ENCODE measurements at regions not wholly inside any gene's neighbourhood (a gene's known extent, or its start where the extent isn't known, plus 50 kb on each side); places are given as distances from the start of the nearest gene placed in this dataset.

GRCh38 chrX:69258893-69259292, 93.6 kb upstream of the PJA1 start:
- no peak for TF ChIP-seq CTCF (IDR thresholded peaks at IDR 0.05; ENCODE audit: partially characterized antibody, unreplicated experiment)
- DNase-seq = no peak
- H3K36me3 Mint-ChIP-seq (ENCODE audit: unreplicated experiment) = no peaks in the 10 kb centered on the region
- H3K4me3 Mint-ChIP-seq (ENCODE audit: unreplicated experiment) = no peak overlapping the region
- H3K4me1 Mint-ChIP-seq (ENCODE audit: low read depth, unreplicated experiment) = peaks cover 4% of the 10 kb centered on the region
- H3K27me3 Mint-ChIP-seq (ENCODE audit: unreplicated experiment) = peaks cover 13% of the 10 kb centered on the region
- H3K9me3 Mint-ChIP-seq (ENCODE audit: unreplicated experiment) = peaks cover 6% of the 10 kb centered on the region
- no peak overlapping the region for H3K27ac Mint-ChIP-seq (ENCODE audit: unreplicated experiment)

GRCh38 chrX:69257499-69258127, 92.4 kb upstream of the PJA1 start:
- Mint-ChIP-seq H3K27me3 (ENCODE audit: unreplicated experiment) (peaks cover 13% of the 10 kb centered on the region), H3K36me3 (ENCODE audit: unreplicated experiment) (no peaks in the 10 kb centered on the region), H3K4me1 (ENCODE audit: low read depth, unreplicated experiment) (peaks cover under 1% of the 10 kb centered on the region), H3K27ac (ENCODE audit: unreplicated experiment) (no peak overlapping the region), H3K9me3 (ENCODE audit: unreplicated experiment) (peaks cover 6% of the 10 kb centered on the region), H3K4me3 (ENCODE audit: unreplicated experiment) (no peak overlapping the region)
- no peak for DNase-seq
- no peak for TF ChIP-seq CTCF (IDR thresholded peaks at IDR 0.05; ENCODE audit: partially characterized antibody, unreplicated experiment)

- TF ChIP-seq CTCF (IDR thresholded peaks at IDR 0.05; ENCODE audit: partially characterized antibody, unreplicated experiment) = no peak
- Mint-ChIP-seq H3K4me3 (ENCODE audit: unreplicated experiment) (no peak overlapping the region), H3K9me3 (ENCODE audit: unreplicated experiment) (peaks cover 5% of the 10 kb centered on the region), H3K27me3 (ENCODE audit: unreplicated experiment) (peaks cover 9% of the 10 kb centered on the region), H3K27ac (ENCODE audit: unreplicated experiment) (no peak overlapping the region), H3K36me3 (ENCODE audit: unreplicated experiment) (no peaks in the 10 kb centered on the region), H3K4me1 (ENCODE audit: low read depth, unreplicated experiment) (no peaks in the 10 kb centered on the region)
- no peak for DNase-seq
Measured at GRCh38 chrX:69256291-69256565, 91.0 kb upstream of the PJA1 start.

GRCh38 chrX:69255441-69256290, 90.4 kb upstream of the PJA1 start:
- H3K4me1 Mint-ChIP-seq (ENCODE audit: low read depth, unreplicated experiment) = no peaks in the 10 kb centered on the region
- H3K36me3 Mint-ChIP-seq (ENCODE audit: unreplicated experiment) = no peaks in the 10 kb centered on the region
- no peak for TF ChIP-seq CTCF (IDR thresholded peaks at IDR 0.05; ENCODE audit: partially characterized antibody, unreplicated experiment)
- H3K4me3 Mint-ChIP-seq (ENCODE audit: unreplicated experiment) = no peak overlapping the region
- DNase-seq = no peak
- no peak overlapping the region for H3K27ac Mint-ChIP-seq (ENCODE audit: unreplicated experiment)
- H3K27me3 Mint-ChIP-seq (ENCODE audit: unreplicated experiment) = peaks cover 9% of the 10 kb centered on the region
- peaks cover 5% of the 10 kb centered on the region for H3K9me3 Mint-ChIP-seq (ENCODE audit: unreplicated experiment)

- Mint-ChIP-seq H3K4me1 (ENCODE audit: low read depth, unreplicated experiment) (no peaks in the 10 kb centered on the region), H3K27ac (ENCODE audit: unreplicated experiment) (no peak overlapping the region), H3K36me3 (ENCODE audit: unreplicated experiment) (no peaks in the 10 kb centered on the region), H3K4me3 (ENCODE audit: unreplicated experiment) (no peak overlapping the region), H3K9me3 (ENCODE audit: unreplicated experiment) (peaks cover 4% of the 10 kb centered on the region), H3K27me3 (ENCODE audit: unreplicated experiment) (no peaks in the 10 kb centered on the region)
- DNase-seq = no peak
- TF ChIP-seq CTCF (IDR thresholded peaks at IDR 0.05; ENCODE audit: partially characterized antibody, unreplicated experiment) = no peak
Measured at GRCh38 chrX:69253821-69254220, 88.6 kb upstream of the PJA1 start.
